Liver (tissue), 3 donors: ENCODE measurements at regions not wholly inside any gene's neighbourhood (a gene's known extent, or its start where the extent isn't known, plus 50 kb on each side); places are given as distances from the start of the nearest gene placed in this dataset.

Source experiments
- EGR1 ChIP-seq, 2 donors: IDR thresholded peaks; 2 replicates each; pipeline ENCODE4 v1.6.1; 2016 to 2018; ENCODE audit warnings: antibody characterized with exemption in 2 of 2, low read depth in 2 of 2
- TF ChIP-seq, protein P1 (sequence below): fragments of 150-350 bp; IDR thresholded peaks from 2 replicates; pipeline ENCODE4 v1.5.1; 2017; ENCODE audit warnings: improper control_type of control experiment, low read depth, low read length; ENCODE audit not compliant: missing input control
- donor health status: healthy.
- donor health status: healthy.

DNA sequence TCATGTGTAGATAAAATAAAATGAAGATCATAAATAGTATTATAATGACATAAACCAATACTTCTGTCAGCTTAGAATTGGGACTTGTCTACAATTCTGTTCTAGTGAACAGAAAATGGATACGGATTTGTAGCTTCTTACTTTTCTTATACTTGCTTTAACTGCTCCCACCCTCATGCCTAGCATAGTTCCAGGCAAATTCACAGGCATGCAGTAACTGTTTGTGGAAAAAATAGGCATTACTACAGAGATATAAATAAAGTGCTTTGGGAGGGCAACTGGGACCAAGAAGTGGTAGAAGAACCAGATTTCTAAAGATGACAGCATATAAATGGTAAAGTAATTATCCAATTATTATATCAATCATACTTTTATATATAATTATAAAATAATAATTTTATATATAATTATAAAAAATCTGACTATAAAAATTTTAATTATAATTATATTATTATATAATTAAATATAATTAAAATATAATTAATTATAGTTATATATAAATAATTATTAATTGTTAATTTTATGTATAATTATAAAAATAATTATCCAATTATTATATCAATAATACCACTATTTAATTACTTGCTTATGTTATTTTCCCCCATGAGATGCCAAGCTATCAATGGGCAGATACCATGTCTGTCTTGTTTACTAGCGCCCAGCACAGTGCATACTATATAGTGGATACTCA is 144.1 kb downstream of the NOC3L start:
- TF ChIP-seq, protein P1, sequence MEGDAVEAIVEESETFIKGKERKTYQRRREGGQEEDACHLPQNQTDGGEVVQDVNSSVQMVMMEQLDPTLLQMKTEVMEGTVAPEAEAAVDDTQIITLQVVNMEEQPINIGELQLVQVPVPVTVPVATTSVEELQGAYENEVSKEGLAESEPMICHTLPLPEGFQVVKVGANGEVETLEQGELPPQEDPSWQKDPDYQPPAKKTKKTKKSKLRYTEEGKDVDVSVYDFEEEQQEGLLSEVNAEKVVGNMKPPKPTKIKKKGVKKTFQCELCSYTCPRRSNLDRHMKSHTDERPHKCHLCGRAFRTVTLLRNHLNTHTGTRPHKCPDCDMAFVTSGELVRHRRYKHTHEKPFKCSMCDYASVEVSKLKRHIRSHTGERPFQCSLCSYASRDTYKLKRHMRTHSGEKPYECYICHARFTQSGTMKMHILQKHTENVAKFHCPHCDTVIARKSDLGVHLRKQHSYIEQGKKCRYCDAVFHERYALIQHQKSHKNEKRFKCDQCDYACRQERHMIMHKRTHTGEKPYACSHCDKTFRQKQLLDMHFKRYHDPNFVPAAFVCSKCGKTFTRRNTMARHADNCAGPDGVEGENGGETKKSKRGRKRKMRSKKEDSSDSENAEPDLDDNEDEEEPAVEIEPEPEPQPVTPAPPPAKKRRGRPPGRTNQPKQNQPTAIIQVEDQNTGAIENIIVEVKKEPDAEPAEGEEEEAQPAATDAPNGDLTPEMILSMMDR = no peak
- no peak for TF ChIP-seq EGR1 (IDR thresholded peaks at IDR 0.05; ENCODE audit: low read depth in 2 of 2)
